PFSK-1 (cell line): ENCODE measurements at regions not wholly inside any gene's neighbourhood (a gene's known extent, or its start where the extent isn't known, plus 50 kb on each side); places are given as distances from the start of the nearest gene placed in this dataset.

ENCODE experiments used
- FOXP2 ChIP-seq: optimal IDR thresholded peaks from 2 replicates; pipeline ENCODE3; 2011; ENCODE audit warnings: borderline replicate concordance, control low read depth, inconsistent platforms; ENCODE audit not compliant: insufficient read depth; ENCODE audit errors: extremely low read length, extremely low read depth
- TAF1 ChIP-seq: IDR thresholded peaks from 2 replicates; pipeline ENCODE4 v1.6.1; 2012; ENCODE audit warnings: low read length, control low read depth, borderline replicate concordance; ENCODE audit not compliant: insufficient read depth
- TF ChIP-seq, protein P1 (sequence below), 2 experiments: IDR thresholded peaks; 2 replicates each; pipeline versions ENCODE4 v1.6.1 to v1.8.0; 2011 to 2012; ENCODE audit warnings: low read depth in 2 of 2, low read length in 2 of 2, control low read depth in 1 of 2, inconsistent platforms in 1 of 2, mild to moderate bottlenecking in 1 of 2, moderate library complexity in 1 of 2; ENCODE audit not compliant: insufficient read depth in 1 of 2

DNA sequence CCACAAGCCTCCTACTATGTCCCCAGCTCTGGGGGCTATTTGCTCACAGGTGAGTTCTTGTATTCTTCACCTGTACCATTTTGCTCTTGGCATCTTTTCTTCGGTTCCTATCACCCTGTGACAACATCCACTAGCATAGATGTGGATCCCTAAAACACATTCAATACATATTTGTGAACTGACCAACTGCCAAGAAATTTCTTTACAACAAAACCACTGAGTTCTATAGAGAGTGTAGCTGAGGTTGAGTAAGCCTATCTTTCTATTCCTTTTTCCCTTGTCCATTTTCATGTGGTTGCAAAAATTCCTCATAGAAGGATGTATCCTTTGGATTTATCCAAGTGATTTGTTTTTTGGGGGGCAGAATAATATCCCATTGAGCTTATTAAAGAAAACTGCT, 192.7 kb upstream of the ITGA4 start:
- TF ChIP-seq TAF1 (no peak), FOXP2 (no peak)
- TF ChIP-seq, protein P1, sequence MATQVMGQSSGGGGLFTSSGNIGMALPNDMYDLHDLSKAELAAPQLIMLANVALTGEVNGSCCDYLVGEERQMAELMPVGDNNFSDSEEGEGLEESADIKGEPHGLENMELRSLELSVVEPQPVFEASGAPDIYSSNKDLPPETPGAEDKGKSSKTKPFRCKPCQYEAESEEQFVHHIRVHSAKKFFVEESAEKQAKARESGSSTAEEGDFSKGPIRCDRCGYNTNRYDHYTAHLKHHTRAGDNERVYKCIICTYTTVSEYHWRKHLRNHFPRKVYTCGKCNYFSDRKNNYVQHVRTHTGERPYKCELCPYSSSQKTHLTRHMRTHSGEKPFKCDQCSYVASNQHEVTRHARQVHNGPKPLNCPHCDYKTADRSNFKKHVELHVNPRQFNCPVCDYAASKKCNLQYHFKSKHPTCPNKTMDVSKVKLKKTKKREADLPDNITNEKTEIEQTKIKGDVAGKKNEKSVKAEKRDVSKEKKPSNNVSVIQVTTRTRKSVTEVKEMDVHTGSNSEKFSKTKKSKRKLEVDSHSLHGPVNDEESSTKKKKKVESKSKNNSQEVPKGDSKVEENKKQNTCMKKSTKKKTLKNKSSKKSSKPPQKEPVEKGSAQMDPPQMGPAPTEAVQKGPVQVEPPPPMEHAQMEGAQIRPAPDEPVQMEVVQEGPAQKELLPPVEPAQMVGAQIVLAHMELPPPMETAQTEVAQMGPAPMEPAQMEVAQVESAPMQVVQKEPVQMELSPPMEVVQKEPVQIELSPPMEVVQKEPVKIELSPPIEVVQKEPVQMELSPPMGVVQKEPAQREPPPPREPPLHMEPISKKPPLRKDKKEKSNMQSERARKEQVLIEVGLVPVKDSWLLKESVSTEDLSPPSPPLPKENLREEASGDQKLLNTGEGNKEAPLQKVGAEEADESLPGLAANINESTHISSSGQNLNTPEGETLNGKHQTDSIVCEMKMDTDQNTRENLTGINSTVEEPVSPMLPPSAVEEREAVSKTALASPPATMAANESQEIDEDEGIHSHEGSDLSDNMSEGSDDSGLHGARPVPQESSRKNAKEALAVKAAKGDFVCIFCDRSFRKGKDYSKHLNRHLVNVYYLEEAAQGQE (IDR thresholded peaks at IDR 0.05; ENCODE audit: insufficient read depth in 1 of 2, low read depth in 2 of 2, low read length in 2 of 2) = no peak
